ENCODE measurements at regions not wholly inside any gene's neighbourhood (a gene's known extent, or its start where the extent isn't known, plus 50 kb on each side); places are given as distances from the start of the nearest gene placed in this dataset.

GRCh38 chr3:150357923-150358607 is 50.0 kb upstream of the TSC22D2 start:
- H3K4me3 ChIP-seq (replicated peaks; ENCODE audit: low read depth, low read length): no peak overlapping the region
- TF ChIP-seq CTCF (IDR thresholded peaks at IDR 0.05; ENCODE audit: low read length, missing control alignments): no peak
- no peak for DNase-seq (ENCODE audit: low read depth)

GRCh38 chr3:150357140-150357539 is 51.0 kb upstream of the TSC22D2 start:
- no peak for TF ChIP-seq CTCF (IDR thresholded peaks at IDR 0.05; ENCODE audit: low read length, missing control alignments)
- no peak for DNase-seq (ENCODE audit: low read depth)
- H3K4me3 ChIP-seq (replicated peaks; ENCODE audit: low read depth, low read length): no peak overlapping the region

- H3K4me3 ChIP-seq (replicated peaks; ENCODE audit: low read depth, low read length): no peak overlapping the region
- peak; percentile 56 for DNase-seq (ENCODE audit: low read depth)
- no peak for TF ChIP-seq CTCF (IDR thresholded peaks at IDR 0.05; ENCODE audit: low read length, missing control alignments)
Observed at GRCh38 chr3:150355574-150355973, 52.5 kb upstream of the TSC22D2 start.

GRCh38 chr3:150352931-150353330 is 55.2 kb upstream of the TSC22D2 start:
- TF ChIP-seq CTCF (IDR thresholded peaks at IDR 0.05; ENCODE audit: low read length, missing control alignments): no peak
- DNase-seq (ENCODE audit: low read depth): no peak
- H3K4me3 ChIP-seq (replicated peaks; ENCODE audit: low read depth, low read length): no peak overlapping the region

GRCh38 chr3:150351398-150351797 is 56.7 kb upstream of the TSC22D2 start:
- DNase-seq (ENCODE audit: low read depth): no peak
- no peak for TF ChIP-seq CTCF (IDR thresholded peaks at IDR 0.05; ENCODE audit: low read length, missing control alignments)

GRCh38 chr3:150349314-150350097 is 58.6 kb upstream of the TSC22D2 start:
- no peak for TF ChIP-seq CTCF (IDR thresholded peaks at IDR 0.05; ENCODE audit: low read length, missing control alignments)
- no peak for DNase-seq (ENCODE audit: low read depth)
- H3K4me3 ChIP-seq (replicated peaks; ENCODE audit: low read depth, low read length): no peak overlapping the region

More at GRCh38 chr3:150351398-150351797, 56.7 kb upstream of the TSC22D2 start:
- H3K4me3 ChIP-seq (replicated peaks; ENCODE audit: low read depth, low read length): no peak overlapping the region

Data from fibroblast of pulmonary artery (primary cell).